ENCODE measurements at regions not wholly inside any gene's neighbourhood (a gene's known extent, or its start where the extent isn't known, plus 50 kb on each side); places are given as distances from the start of the nearest gene placed in this dataset.

- no peak for DNase-seq (ENCODE audit: low read depth, low spot score)
- POLR2A ChIA-PET, result no interaction called here
- CTCF ChIA-PET, result no interaction called here
- TF ChIP-seq, protein P1, sequence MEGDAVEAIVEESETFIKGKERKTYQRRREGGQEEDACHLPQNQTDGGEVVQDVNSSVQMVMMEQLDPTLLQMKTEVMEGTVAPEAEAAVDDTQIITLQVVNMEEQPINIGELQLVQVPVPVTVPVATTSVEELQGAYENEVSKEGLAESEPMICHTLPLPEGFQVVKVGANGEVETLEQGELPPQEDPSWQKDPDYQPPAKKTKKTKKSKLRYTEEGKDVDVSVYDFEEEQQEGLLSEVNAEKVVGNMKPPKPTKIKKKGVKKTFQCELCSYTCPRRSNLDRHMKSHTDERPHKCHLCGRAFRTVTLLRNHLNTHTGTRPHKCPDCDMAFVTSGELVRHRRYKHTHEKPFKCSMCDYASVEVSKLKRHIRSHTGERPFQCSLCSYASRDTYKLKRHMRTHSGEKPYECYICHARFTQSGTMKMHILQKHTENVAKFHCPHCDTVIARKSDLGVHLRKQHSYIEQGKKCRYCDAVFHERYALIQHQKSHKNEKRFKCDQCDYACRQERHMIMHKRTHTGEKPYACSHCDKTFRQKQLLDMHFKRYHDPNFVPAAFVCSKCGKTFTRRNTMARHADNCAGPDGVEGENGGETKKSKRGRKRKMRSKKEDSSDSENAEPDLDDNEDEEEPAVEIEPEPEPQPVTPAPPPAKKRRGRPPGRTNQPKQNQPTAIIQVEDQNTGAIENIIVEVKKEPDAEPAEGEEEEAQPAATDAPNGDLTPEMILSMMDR (IDR thresholded peaks at IDR 0.05; ENCODE audit: insufficient read depth, low read length, missing control alignments), result no peak
- H3K4me3 ChIP-seq (ENCODE audit: low read depth, low read length), result no peak overlapping the region
Measured at GRCh38 chr2:8625399-8626300, 56.2 kb upstream of the ID2 start.

DNA sequence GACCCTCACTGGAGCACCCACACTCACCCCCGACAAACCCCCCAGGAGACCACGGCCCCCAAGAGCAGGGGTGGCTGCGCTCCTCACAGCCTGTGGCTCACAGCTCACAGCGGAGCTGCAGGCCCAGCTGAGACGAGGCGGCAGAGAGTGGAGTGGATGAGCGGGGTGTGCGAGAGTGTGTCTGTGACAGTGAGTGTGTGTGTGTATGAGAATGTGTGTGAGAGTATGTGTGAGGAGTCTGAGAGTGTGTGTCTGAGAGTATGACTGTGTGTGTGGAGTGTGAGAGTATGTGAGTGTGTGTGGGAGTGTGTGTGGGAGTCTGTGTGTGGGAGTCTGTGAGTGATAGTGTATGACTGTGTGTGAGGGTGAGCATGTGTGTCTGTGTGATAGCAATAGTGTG lies 55.3 kb upstream of the ID2 start:
- POLR2A ChIA-PET, result no interaction called here
- H3K4me3 ChIP-seq (ENCODE audit: low read depth, low read length), result no peak overlapping the region
- TF ChIP-seq, protein P1 (IDR thresholded peaks at IDR 0.05; ENCODE audit: insufficient read depth, low read length, missing control alignments), result no peak
- no peak for DNase-seq (ENCODE audit: low read depth, low spot score)
- CTCF ChIA-PET, result no interaction called here

DNA sequence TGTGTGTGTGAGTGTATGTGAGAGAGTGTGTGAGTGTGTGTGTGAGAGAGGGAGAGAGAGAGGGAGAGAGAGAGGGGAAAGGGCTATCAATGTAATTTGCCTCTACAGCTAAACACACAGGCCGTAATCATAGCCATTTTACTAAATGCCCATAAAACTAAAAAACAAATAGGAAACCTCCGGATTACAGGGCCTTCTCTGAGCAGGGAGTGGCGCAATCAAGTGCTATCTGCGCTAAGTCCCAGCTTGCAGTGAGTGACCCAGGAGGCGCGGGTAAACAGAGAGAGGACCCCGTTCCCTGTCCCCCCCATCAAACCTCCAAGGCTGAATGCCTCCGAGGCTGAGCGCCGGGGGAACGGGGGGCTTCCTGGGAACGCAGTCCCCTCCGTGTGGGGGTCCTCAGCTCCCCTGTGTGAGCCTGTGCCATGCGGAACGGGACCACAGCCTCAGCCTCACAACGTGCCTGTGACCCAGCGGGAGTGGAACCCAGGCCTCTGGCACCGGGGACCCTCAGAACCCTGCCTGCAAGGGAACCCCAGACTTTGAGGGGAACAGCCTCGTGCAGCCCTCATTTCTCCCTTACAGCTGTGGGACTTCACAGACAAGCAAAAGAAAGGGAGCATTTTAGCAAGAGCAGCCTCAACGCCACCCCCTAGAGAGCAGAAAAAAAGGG lies 54.7 kb upstream of the ID2 start:
- no peak for DNase-seq (ENCODE audit: low read depth, low spot score)
- TF ChIP-seq, protein P1 (IDR thresholded peaks at IDR 0.05; ENCODE audit: insufficient read depth, low read length, missing control alignments), result no peak
- ChIA-PET POLR2A (no interaction called here), CTCF (no interaction called here)
- H3K4me3 ChIP-seq (ENCODE audit: low read depth, low read length), result no peak overlapping the region

GRCh38 chr2:8627692-8628085 lies 54.2 kb upstream of the ID2 start:
- H3K4me3 ChIP-seq (ENCODE audit: low read depth, low read length), result no peak overlapping the region
- POLR2A ChIA-PET, result no interaction called here
- CTCF ChIA-PET, result no interaction called here
- no peak for DNase-seq (ENCODE audit: low read depth, low spot score)
- TF ChIP-seq, protein P1 (IDR thresholded peaks at IDR 0.05; ENCODE audit: insufficient read depth, low read length, missing control alignments), result no peak

- ChIA-PET CTCF (interaction anchor here (0.6 kb wide), 1 partner anchor 436 kb away, joined by 3 read pairs; no protein-coding TSS in a partner anchor), POLR2A (interaction anchor here (1.1 kb wide), 1 partner anchor 54 kb away, joined by 3 read pairs; the partner anchor contains the start of gene ID2)
- DNase-seq (ENCODE audit: low read depth, low spot score), result no peak
- H3K4me3 ChIP-seq (ENCODE audit: low read depth, low read length), result no peak overlapping the region
- TF ChIP-seq, protein P1 (IDR thresholded peaks at IDR 0.05; ENCODE audit: insufficient read depth, low read length, missing control alignments), result no peak
Measured at GRCh38 chr2:8628179-8628865, 53.5 kb upstream of the ID2 start.

DNA sequence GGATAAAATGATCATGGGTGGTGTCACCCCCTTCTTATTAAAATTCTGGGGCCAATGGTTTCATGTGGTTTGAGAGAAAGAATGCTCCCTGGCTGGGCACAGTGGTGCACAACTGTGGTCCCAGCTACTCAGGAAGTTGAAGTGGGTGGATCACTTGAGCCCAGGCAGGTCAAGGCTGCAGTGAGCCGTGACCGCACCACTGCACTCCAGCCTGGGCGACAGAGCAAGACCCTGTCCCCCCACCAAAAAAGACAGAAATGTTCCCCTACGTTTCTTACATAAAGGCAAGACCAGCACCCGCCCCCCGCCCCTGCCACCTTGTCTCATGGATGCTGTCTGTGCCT lies 53.0 kb upstream of the ID2 start:
- TF ChIP-seq, protein P1 (IDR thresholded peaks at IDR 0.05; ENCODE audit: insufficient read depth, low read length, missing control alignments), result no peak
- no peak for DNase-seq (ENCODE audit: low read depth, low spot score)
- ChIA-PET CTCF (interaction anchor here (0.6 kb wide), 1 partner anchor 436 kb away, joined by 3 read pairs; no protein-coding TSS in a partner anchor), POLR2A (interaction anchor here (1.1 kb wide), 1 partner anchor 53 kb away, joined by 3 read pairs; the partner anchor contains the start of gene ID2)
- H3K4me3 ChIP-seq (ENCODE audit: low read depth, low read length), result no peak overlapping the region
